Astrocyte (in vitro differentiated cells and primary cell): ENCODE measurements at regions not wholly inside any gene's neighbourhood (a gene's known extent, or its start where the extent isn't known, plus 50 kb on each side); places are given as distances from the start of the nearest gene placed in this dataset.

Experiments used
- EZH2 ChIP-seq: IDR thresholded peaks from 2 replicates; pipeline ENCODE4 v1.6.1; 2012; ENCODE audit warnings: mild to moderate bottlenecking, low read length, inconsistent platforms; ENCODE audit not compliant: insufficient read depth
- TF ChIP-seq, protein P1 (sequence below): IDR thresholded peaks from 2 replicates; pipeline ENCODE4 v1.5.1; 2011; ENCODE audit warnings: low read depth, mild to moderate bottlenecking, inconsistent platforms, low read length, moderate library complexity; ENCODE audit not compliant: insufficient read depth

- TF ChIP-seq, protein P1, sequence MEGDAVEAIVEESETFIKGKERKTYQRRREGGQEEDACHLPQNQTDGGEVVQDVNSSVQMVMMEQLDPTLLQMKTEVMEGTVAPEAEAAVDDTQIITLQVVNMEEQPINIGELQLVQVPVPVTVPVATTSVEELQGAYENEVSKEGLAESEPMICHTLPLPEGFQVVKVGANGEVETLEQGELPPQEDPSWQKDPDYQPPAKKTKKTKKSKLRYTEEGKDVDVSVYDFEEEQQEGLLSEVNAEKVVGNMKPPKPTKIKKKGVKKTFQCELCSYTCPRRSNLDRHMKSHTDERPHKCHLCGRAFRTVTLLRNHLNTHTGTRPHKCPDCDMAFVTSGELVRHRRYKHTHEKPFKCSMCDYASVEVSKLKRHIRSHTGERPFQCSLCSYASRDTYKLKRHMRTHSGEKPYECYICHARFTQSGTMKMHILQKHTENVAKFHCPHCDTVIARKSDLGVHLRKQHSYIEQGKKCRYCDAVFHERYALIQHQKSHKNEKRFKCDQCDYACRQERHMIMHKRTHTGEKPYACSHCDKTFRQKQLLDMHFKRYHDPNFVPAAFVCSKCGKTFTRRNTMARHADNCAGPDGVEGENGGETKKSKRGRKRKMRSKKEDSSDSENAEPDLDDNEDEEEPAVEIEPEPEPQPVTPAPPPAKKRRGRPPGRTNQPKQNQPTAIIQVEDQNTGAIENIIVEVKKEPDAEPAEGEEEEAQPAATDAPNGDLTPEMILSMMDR: no peak
- TF ChIP-seq EZH2: no peak
Observed at GRCh38 chrX:68941385-68941952, 112.6 kb downstream of the EFNB1 start.
